B cell (primary cell): ENCODE measurements at regions not wholly inside any gene's neighbourhood (a gene's known extent, or its start where the extent isn't known, plus 50 kb on each side); places are given as distances from the start of the nearest gene placed in this dataset.
"Not testable (repeated sequence)": the region's sequence is repeated elsewhere in the genome, so short reads cannot be mapped to it uniquely, and the experiment has no call there.

ENCODE experiments used
- CTCF ChIP-seq: fragments of 200-600 bp; IDR thresholded peaks from one replicate; pipeline ENCODE4 v1.8.0; 2022; ENCODE audit warnings: antibody characterized with exemption, mild to moderate bottlenecking
- EZH2 ChIP-seq: IDR thresholded peaks from 2 replicates; pipeline ENCODE4 v1.6.1; 2012; ENCODE audit warnings: borderline replicate concordance, low read depth, mild to moderate bottlenecking, moderate library complexity, low read length; ENCODE audit not compliant: insufficient read depth, poor library complexity, severe bottlenecking

GRCh38 chr16:21520134-21521047, 79.0 kb upstream of the METTL9 start:
- not testable (repeated sequence) for TF ChIP-seq CTCF, EZH2
